HG03139 (cell line): ENCODE measurements at regions not wholly inside any gene's neighbourhood (a gene's known extent, or its start where the extent isn't known, plus 50 kb on each side); places are given as distances from the start of the nearest gene placed in this dataset.
"Not testable (repeated sequence)": the region's sequence is repeated elsewhere in the genome, so short reads cannot be mapped to it uniquely, and the experiment has no call there.

Source experiments
- ATAC-seq: cut with Tn5 transposase; IDR thresholded peaks from one replicate; pipeline ENCODE4 v1.9.1; 2021; ENCODE audit not compliant: unreplicated experiment

GRCh38 chr1:96521994-96522760 is 199.4 kb upstream of the PTBP2 start:
- ATAC-seq, result no peak

GRCh38 chr1:96522927-96523326 is 198.7 kb upstream of the PTBP2 start:
- no peak for ATAC-seq

GRCh38 chr1:96524100-96524499 is 197.5 kb upstream of the PTBP2 start:
- no peak for ATAC-seq

- ATAC-seq, result no peak
Observed at GRCh38 chr1:96525657-96526557, 195.7 kb upstream of the PTBP2 start.

GRCh38 chr1:96528672-96529071 is 192.9 kb upstream of the PTBP2 start:
- ATAC-seq, result not testable (repeated sequence)

GRCh38 chr1:96533820-96534219 is 187.8 kb upstream of the PTBP2 start:
- ATAC-seq, result no peak

GRCh38 chr1:96536581-96536980 is 185.0 kb upstream of the PTBP2 start:
- no peak for ATAC-seq

GRCh38 chr1:96538111-96538641 is 183.4 kb upstream of the PTBP2 start:
- no peak for ATAC-seq

- ATAC-seq, result no peak
Observed at GRCh38 chr1:96538883-96539282, 182.7 kb upstream of the PTBP2 start.

GRCh38 chr1:96541491-96541890 is 180.1 kb upstream of the PTBP2 start:
- ATAC-seq, result no peak

- no peak for ATAC-seq
Observed at GRCh38 chr1:96544051-96544830, 177.3 kb upstream of the PTBP2 start.

GRCh38 chr1:96544831-96545221 is 176.8 kb upstream of the PTBP2 start:
- ATAC-seq, result no peak

- no peak for ATAC-seq
Observed at GRCh38 chr1:96545935-96546656, 175.5 kb upstream of the PTBP2 start.

- ATAC-seq, result no peak
Observed at GRCh38 chr1:96550061-96550460, 171.5 kb upstream of the PTBP2 start.

- ATAC-seq, result no peak
Observed at GRCh38 chr1:96552451-96552850, 169.1 kb upstream of the PTBP2 start.

GRCh38 chr1:96553811-96554210 is 167.8 kb upstream of the PTBP2 start:
- no peak for ATAC-seq

GRCh38 chr1:96554364-96554763 is 167.2 kb upstream of the PTBP2 start:
- ATAC-seq, result no peak

GRCh38 chr1:96557336-96557735 is 164.2 kb upstream of the PTBP2 start:
- ATAC-seq, result no peak

GRCh38 chr1:96558635-96559034 is 162.9 kb upstream of the PTBP2 start:
- ATAC-seq, result no peak

- no peak for ATAC-seq
Observed at GRCh38 chr1:96559181-96559580, 162.4 kb upstream of the PTBP2 start.
